ENCODE measurements at regions not wholly inside any gene's neighbourhood (a gene's known extent, or its start where the extent isn't known, plus 50 kb on each side); places are given as distances from the start of the nearest gene placed in this dataset.
"Not testable (repeated sequence)": the region's sequence is repeated elsewhere in the genome, so short reads cannot be mapped to it uniquely, and the experiment has no call there.

DNA sequence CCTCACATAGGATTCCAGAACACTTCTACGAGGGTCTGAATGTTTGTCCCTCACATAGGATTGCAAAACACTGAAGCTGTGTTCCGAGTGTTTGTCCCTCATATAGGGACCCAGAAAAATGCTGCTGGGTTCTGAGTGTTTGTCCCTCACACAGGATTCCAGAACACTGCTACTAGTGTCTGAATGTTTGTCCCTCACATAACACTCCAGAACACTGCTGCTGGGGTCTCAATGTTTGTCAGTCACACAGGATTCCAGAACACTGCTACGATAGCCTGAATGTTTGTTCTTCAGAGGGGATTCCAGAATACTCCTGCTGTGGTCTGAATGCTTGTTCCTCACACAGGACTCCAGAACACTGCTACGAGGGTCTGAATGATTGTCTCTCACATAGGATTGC, 218.7 kb downstream of the FOXD4L6 start:
- TF ChIP-seq, protein P1, sequence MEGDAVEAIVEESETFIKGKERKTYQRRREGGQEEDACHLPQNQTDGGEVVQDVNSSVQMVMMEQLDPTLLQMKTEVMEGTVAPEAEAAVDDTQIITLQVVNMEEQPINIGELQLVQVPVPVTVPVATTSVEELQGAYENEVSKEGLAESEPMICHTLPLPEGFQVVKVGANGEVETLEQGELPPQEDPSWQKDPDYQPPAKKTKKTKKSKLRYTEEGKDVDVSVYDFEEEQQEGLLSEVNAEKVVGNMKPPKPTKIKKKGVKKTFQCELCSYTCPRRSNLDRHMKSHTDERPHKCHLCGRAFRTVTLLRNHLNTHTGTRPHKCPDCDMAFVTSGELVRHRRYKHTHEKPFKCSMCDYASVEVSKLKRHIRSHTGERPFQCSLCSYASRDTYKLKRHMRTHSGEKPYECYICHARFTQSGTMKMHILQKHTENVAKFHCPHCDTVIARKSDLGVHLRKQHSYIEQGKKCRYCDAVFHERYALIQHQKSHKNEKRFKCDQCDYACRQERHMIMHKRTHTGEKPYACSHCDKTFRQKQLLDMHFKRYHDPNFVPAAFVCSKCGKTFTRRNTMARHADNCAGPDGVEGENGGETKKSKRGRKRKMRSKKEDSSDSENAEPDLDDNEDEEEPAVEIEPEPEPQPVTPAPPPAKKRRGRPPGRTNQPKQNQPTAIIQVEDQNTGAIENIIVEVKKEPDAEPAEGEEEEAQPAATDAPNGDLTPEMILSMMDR (IDR thresholded peaks at IDR 0.05; ENCODE audit: extremely low read depth, missing control alignments): no peak
- no peak for DNase-seq (ENCODE audit: low spot score)

DNA sequence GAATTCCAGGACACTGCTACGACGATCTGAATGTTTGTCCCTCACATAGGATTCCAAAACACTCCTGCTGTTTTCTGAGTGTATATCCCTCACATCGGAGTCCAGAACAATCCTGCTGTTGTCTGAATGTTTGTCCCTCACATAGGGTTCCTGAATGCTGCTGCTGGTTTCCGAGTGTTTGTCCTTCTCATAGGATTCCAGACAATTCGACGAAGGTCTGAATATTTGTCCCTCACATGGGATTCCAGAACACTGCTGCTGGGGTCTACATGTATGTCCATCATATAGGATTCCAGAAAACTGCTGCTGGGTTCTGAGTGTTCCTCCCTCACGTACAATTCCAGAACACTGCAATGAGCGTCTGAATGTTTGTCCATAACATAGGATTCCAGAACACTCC, 219.4 kb downstream of the FOXD4L6 start:
- DNase-seq (ENCODE audit: low spot score): not testable (repeated sequence)

DNA sequence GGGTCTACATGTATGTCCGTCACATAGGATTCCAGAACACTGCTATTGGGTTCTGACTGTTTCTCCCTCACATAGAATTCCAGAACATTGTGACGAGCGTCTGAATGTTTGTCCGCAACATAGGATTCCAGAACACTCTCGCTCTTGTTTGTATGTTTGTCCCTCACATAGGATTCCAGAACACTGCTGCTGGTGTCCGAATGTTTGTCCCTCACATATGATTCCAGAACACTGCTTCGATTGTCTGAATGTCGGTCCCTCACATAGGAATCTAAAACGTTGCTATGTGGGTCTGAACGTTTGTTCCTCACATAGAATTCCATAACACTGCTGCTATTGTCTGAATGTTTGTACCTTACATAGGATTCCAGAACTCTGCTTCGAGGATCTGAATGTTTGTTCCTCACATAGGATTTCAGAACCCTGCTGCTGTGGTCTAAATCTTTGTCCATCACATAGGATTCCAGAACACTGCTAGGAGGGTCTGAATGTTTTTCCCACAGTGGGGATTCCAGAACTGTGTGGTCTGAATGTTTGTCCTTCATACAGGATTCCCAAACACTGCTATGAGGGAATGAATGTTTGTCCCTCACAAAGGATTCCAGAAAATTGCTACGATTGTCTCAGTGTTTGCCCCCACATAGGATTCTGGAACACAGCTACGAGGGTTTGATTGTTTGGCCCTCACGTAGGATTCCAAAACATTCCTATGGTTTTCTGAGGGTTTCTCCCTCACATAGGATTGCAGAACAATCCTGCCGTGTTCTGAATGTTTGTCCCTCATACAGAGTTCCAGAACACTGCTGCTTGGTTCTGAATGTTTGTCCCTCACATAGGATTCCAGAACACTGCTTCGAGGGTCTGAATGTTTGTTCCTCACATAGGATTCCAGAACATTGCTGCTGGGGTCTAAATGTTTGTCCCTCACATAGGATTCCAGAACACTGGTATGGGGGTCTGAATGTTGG, 220.5 kb downstream of the FOXD4L6 start:
- DNase-seq (ENCODE audit: low spot score): no peak
- TF ChIP-seq, protein P1 (IDR thresholded peaks at IDR 0.05; ENCODE audit: extremely low read depth, missing control alignments): no peak

DNA sequence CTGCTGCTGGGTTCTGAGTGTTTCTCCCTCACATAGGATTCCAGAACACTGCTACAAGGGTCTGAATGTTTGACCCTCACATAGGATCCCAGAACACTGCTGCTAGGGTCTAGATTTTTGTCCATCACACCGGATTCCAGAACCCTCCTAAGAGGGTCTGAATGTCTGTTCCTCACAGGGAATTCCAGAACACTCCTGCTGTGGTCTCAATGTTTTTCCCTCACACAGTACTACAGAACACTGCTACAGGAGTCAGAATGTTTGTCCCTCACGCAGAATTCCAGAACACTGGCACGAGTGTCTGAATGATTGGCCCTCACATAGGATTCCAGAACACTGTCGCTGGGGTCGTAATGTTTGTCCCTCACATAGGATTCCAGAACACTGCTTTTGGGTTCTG, 221.6 kb downstream of the FOXD4L6 start:
- DNase-seq (ENCODE audit: low spot score): not testable (repeated sequence)

DNA sequence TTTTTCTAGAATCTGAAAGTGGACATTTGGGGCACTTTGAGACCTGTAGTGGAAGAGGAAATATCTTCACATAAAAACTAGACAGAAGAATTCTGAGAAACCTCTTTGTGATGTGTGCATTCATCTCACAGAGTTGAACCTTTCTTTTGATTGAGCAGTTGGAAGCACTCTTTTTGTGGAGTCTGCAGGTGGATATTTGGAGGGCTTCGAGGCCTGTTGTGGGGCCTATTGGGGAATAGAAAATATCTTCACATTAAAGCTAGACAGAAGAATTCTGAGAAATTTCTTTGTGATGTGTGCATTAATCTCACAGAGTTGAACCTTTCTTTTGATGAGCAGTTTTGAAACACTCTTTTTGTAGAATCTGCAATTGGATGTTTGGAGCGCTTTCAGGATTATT, 236.2 kb downstream of the FOXD4L6 start:
- not testable (repeated sequence) for DNase-seq (ENCODE audit: low spot score)

DNA sequence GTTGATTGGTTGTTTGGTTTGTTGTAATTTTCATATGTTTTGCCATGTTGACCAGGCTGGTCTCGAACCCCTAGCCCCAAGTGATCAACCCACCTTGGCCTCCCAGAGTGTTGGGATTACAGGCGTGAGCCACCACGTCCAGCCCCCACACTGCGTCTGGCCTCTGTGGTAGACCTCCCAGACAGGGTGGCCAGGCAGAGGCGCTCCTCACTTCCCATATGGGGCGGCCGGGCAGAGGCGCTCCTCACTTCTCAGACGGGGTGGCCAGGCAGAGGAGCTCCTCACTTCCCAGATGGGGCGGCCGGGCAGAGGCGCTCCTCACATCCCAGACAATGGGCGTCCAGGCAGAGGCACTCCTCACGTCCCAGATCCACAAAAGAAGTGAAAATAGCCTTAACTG, 242.6 kb downstream of the FOXD4L6 start:
- DNase-seq (ENCODE audit: low spot score): not testable (repeated sequence)

DNA sequence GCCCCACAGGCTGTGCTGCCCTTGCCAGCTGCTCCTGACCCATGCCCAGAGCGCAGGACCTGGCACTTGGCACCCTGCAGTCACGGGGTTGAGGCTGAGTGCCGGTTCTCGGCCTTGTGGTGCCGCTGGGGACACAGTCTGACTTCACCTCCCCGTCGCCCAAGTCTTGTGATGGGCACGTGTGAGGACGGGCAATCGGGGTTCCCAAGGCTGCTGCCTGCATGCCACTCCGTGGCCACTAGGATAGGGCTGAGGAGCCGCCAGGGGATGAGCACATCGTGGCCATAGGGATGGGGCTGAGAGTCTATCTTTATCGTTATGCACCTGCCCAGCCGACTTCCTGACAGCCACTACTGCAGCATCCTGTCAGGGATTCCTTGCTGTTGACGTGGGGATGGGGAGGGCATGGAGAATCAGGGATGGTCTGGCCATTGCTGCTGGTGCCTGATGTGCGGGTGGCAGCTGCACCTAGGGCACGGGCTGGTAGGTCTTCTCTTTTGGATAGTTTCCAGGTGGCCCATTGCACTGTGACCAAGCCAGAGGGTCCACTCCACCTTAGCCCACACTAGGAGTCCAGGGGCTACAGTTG, 243.5 kb downstream of the FOXD4L6 start:
- peak; percentile 3 for DNase-seq (ENCODE audit: low spot score)

DNA sequence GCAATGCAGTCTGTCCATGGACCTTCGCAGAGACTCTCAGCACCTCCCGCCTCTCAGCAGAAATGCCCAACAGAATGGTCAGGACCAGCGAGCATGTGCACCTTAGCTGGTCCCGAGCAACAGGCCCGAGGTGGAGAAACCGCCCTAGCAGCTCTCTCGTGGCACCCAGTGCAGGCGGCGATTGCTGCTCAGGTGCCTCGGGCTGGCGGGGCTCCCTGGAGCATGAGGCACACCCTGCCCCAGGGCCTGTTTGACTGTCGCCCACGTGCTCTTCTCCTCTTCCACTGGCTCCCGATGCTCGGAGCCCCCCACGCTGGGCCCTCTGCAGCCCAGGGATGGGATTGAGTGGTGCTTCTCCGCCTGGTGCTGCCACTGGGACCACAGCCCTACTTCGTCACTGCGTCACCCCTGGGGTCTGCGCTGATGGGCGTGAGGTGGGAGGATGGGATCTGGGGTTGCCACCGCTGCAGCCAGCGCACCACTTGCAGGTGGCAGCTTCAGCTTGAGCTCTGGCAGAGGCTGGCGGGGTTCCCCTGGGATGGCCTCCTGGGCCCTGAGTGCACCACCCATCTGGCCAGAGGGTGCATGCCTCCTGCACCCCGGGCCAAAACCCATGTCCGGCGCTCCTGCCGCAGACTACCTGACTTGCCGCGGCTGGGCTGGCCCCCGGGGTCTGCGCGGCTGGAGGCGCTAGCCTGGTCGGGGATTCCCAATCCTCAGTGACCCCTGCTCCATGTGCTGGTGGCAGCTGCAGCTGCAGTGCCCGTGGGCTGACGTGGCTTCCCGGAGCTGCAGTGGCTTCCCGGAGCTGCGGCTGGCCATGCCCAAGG, 244.2 kb downstream of the FOXD4L6 start:
- TF ChIP-seq, protein P1 (IDR thresholded peaks at IDR 0.05; ENCODE audit: extremely low read depth, missing control alignments): no peak
- DNase-seq (ENCODE audit: low spot score): peak; percentile 10

DNA sequence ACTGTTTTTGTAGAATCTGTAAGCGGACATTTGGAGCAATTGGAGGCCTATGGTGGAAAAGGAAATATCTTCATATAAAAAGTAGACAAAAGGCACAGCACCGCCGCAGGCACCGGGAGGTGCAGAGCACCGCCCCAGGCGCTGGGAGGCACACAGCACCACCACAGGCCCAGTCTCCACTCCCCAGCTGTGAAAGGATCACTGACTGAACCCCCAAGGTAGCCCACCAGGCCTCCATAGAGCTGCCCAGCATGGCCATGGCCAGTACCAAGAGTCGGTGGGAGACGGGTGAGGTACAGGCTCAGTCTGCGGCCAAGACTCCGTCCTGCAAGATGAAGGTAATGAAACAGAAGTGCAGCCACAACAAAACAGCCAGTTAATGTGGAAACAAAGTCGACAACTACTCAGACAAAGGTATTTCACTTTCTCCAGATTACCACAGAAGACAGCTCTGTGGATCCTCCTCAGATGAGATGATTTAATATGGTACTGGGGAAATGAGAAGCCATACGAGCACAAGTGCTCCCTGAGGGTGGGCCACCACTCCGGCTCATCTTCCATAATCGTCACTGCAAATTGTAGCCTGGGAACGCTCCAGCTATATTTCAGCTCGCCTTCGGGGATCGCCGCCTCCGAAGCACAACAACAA, 244.9 kb downstream of the FOXD4L6 start:
- not testable (repeated sequence) for DNase-seq (ENCODE audit: low spot score)

DNA sequence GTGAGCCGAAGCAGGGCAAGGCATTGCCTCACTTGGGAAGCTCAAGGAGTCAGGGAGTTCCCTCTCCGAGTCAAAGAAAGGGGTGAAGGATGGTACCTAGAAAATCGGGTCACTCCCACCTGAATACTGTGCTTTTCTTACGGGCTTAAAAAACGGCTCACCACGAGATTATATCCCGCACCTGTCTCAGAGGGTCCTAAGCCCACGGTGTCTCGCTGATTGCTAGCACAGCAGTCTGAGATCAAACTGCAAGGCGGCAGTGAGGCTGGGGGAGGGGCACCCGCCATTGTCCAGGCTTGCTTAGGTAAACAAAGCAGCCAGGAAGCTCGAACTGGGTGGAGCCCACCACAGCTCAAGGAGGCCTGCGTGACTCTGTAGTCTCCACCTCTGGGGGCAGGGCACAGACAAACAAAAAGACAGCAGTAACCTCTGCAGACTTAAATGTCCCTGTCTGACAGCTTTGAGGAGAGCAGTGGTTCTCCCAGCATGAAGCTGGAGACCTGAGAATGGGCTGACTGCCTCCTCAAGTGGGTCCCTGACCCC, 254.7 kb downstream of the FOXD4L6 start:
- DNase-seq (ENCODE audit: low spot score): not testable (repeated sequence)

DNA sequence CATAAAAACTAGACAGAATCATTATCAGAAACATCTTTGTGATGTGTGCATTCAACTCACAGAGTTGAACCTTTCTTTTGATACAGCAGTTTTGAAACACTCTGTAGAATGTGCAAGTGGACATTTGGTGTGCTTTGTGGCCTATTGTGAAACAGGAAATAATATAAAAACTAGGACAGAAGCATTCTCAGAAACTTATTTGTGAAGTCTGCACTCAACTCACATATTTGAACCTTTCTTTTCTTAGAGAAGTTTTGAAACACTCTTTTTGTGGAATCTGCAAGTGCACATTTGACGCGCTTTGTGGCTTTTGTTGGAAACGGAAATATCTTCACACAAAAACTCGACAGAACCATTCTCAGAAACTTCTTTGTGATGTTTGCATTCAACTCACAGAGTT, 260.0 kb downstream of the FOXD4L6 start:
- DNase-seq (ENCODE audit: low spot score): not testable (repeated sequence)
